Endothelial cell of umbilical vein (primary cell): ENCODE measurements at regions not wholly inside any gene's neighbourhood (a gene's known extent, or its start where the extent isn't known, plus 50 kb on each side); places are given as distances from the start of the nearest gene placed in this dataset.

Source experiments
- BruUV-seq: library from RNA; stranded (reverse); fragments of 400-500 nt; replicated peaks from 2 replicates; lab custom pipeline; 2021; lab: Mats Ljungman, UMichigan
- CTCF ChIA-PET: fragments of 300-600, 350-600 bp; sonication (Branson Sonifier 250); formaldehyde crosslinking; loops from one replicate; lab custom pipeline; 2021; ENCODE audit warnings: antibody characterized with exemption, inconsistent platforms; lab: Charles Lee
- POLR2A ChIA-PET: fragments of 300-600, 350-600 bp; sonication (Branson Sonifier 250); formaldehyde crosslinking; loops from one replicate; lab custom pipeline; 2021; ENCODE audit warnings: antibody characterized with exemption, inconsistent platforms; lab: Charles Lee
- DNase-seq: peaks from one replicate; pipeline ENCODE4 v3.0.0-alpha.2; 2011; ENCODE audit warnings: low read depth, low spot score
- FAIRE-seq: peaks from 2 replicates; lab custom pipeline; 2011; peaks lifted over from hg19 to GRCh38; lab: Jason Lieb, UNC
- H2AFZ ChIP-seq: 2 replicates; pipeline ENCODE4 v1.6.0; 2012; ENCODE audit warnings: low read depth, low read length, control low read depth, inconsistent platforms
- H3K27ac ChIP-seq: 2 replicates; pipeline ENCODE4 v1.5.1; 2011; ENCODE audit warnings: low read depth, mild to moderate bottlenecking, control low read depth, low read length, moderate library complexity; ENCODE audit not compliant: insufficient read depth
- H3K27me3 ChIP-seq, 2 experiments: 2 replicates each; pipeline versions ENCODE4 v1.6.0 to v1.6.1; 2011; ENCODE audit warnings: low read length in 2 of 2, mixed read lengths in 1 of 2; ENCODE audit not compliant: control insufficient read depth in 2 of 2, insufficient read depth in 2 of 2
- H3K36me3 ChIP-seq, 2 experiments: 2 replicates in 1 of 2; 3 replicates in 1 of 2; pipeline ENCODE4 v1.5.1; 2011; ENCODE audit warnings: low read length in 2 of 2, mild to moderate bottlenecking in 1 of 2, moderate library complexity in 1 of 2; ENCODE audit not compliant: control insufficient read depth in 2 of 2, insufficient read depth in 2 of 2; ENCODE audit errors: extremely low read depth in 1 of 2
- H3K4me1 ChIP-seq: 3 replicates; pipeline ENCODE4 v1.5.1; 2011; ENCODE audit warnings: mild to moderate bottlenecking, low read length; ENCODE audit not compliant: control insufficient read depth, insufficient read depth; ENCODE audit errors: extremely low read depth
- H3K4me2 ChIP-seq: 2 replicates; pipeline ENCODE4 v1.6.1; 2011; ENCODE audit warnings: low read length, control low read depth, mixed read lengths; ENCODE audit not compliant: insufficient read depth
- H3K4me3 ChIP-seq, 3 experiments: fragments of 200-600 bp in 1 of 3; sonication (generic), shearing (Covaris generic) in 1 of 3; replicated peaks in 1 of 3; 2 replicates each; pipeline ENCODE4 v1.5.1; 2011 to 2016; ENCODE audit warnings: control low read depth in 3 of 3, low read length in 3 of 3, mild to moderate bottlenecking in 2 of 3, inconsistent platforms in 1 of 3, low read depth in 1 of 3, moderate library complexity in 1 of 3; ENCODE audit not compliant: insufficient read depth in 1 of 3
- H3K79me2 ChIP-seq: 2 replicates; pipeline ENCODE4 v1.6.0; 2012; ENCODE audit warnings: low read length, inconsistent platforms; ENCODE audit not compliant: control insufficient read depth, insufficient read depth
- H3K9ac ChIP-seq: replicated peaks from 2 replicates; pipeline ENCODE3; 2011; ENCODE audit warnings: low read length, control low read depth; ENCODE audit not compliant: insufficient read depth; ENCODE audit errors: extremely low read depth
- H3K9me1 ChIP-seq: replicated peaks from 3 replicates; pipeline ENCODE4 v1.6.0; 2011; ENCODE audit warnings: mild to moderate bottlenecking, low read length; ENCODE audit not compliant: control insufficient read depth, insufficient read depth; ENCODE audit errors: extremely low read depth
- H3K9me3 ChIP-seq: replicated peaks from 2 replicates; pipeline ENCODE4 v1.5.1; 2012; ENCODE audit warnings: low read length, inconsistent platforms; ENCODE audit not compliant: control insufficient read depth, insufficient read depth
- H4K20me1 ChIP-seq: replicated peaks from 2 replicates; pipeline ENCODE3; 2011; ENCODE audit warnings: mild to moderate bottlenecking, low read length; ENCODE audit not compliant: control insufficient read depth, insufficient read depth; ENCODE audit errors: extremely low read depth
- EZH2 ChIP-seq: IDR thresholded peaks from 2 replicates; pipeline ENCODE4 v1.6.1; 2012; ENCODE audit warnings: borderline replicate concordance, low read depth, mild to moderate bottlenecking, moderate library complexity, low read length, inconsistent platforms; ENCODE audit not compliant: severe bottlenecking
- FOS ChIP-seq: IDR thresholded peaks from 2 replicates; pipeline ENCODE4 v1.6.1; 2011; ENCODE audit warnings: mild to moderate bottlenecking, low read length, moderate library complexity, borderline replicate concordance; ENCODE audit not compliant: insufficient read depth
- GATA2 ChIP-seq: IDR thresholded peaks from 2 replicates; pipeline ENCODE4 v1.7.0; 2011; ENCODE audit warnings: low read depth, mild to moderate bottlenecking, moderate library complexity, mixed read lengths, low read length; ENCODE audit not compliant: insufficient read length, insufficient read depth
- JUN ChIP-seq: IDR thresholded peaks from 2 replicates; pipeline ENCODE4 v1.6.1; 2011; ENCODE audit warnings: borderline replicate concordance, low read depth; ENCODE audit not compliant: insufficient read length, insufficient read depth
- MYC ChIP-seq: IDR thresholded peaks from one replicate; pipeline ENCODE4 v1.6.1; 2011; ENCODE audit warnings: mild to moderate bottlenecking, low read depth, low read length
- POLR2A ChIP-seq: IDR thresholded peaks from 2 replicates; pipeline ENCODE4 v1.6.1; 2012; ENCODE audit warnings: low read depth, mild to moderate bottlenecking, control low read depth, low read length
- POLR2AphosphoS5 ChIP-seq: IDR thresholded peaks from 2 replicates; pipeline ENCODE4 v1.6.1; 2012; ENCODE audit warnings: low read depth, mild to moderate bottlenecking, control low read depth, low read length, moderate library complexity; ENCODE audit not compliant: insufficient read depth
- dilution Hi-C: fragments of 300-500 bp; cut with MboI; formaldehyde crosslinking; loops from one replicate; pipeline ENCODE4 v1.15.0; 2019; ENCODE audit warnings: low sequenced_read_pairs; ENCODE audit not compliant: extremely low pct_ligation_motif_present
- intact Hi-C: fragments of 100-400 bp; cut with micrococcal nuclease; formaldehyde crosslinking; loops from one replicate; pipeline ENCODE4 v1.10.0; 2022
- TF ChIP-seq, protein P1 (sequence below): IDR thresholded peaks from 2 replicates; pipeline ENCODE4 v1.6.1; 2011; ENCODE audit not compliant: insufficient read depth, insufficient read length
- TF ChIP-seq, protein P2 (sequence below), 2 donors: IDR thresholded peaks; 1 replicate in 1 of 2; 2 replicates in 1 of 2; pipeline ENCODE4 v1.5.1; 2011; ENCODE audit warnings: low read length in 2 of 2, mild to moderate bottlenecking in 2 of 2, moderate library complexity in 2 of 2, control low read depth in 1 of 2, inconsistent platforms in 1 of 2, low read depth in 1 of 2; ENCODE audit not compliant: insufficient read depth in 1 of 2; ENCODE audit errors: extremely low read depth in 1 of 2

DNA sequence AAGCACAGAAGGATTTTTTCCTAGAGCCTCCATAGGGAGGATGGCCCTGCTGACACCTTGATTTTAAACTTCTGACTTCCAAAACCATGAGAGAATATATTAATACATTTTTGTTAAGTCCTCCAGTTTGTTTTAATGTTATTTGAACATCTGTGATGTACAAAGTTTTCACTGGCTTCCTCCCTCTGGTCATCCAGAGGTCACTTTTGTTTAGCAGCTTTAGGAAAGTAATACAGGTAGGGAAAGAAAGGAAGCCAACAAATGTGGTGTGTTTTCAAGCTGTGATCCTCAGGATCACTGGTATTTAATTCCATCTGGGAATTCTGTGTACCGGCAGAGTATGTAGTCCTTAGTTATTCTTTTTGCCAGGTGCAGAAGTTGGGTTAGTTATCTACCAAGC lies 488.8 kb upstream of the ATXN8OS start:
- ChIA-PET CTCF (no interaction called here), POLR2A (no interaction called here)
- DNase-seq (no peak), FAIRE-seq (no peak)
- Histone ChIP-seq H3K36me3 (no peaks in the 10 kb centered on the region), H3K9me1 (no peaks in the 10 kb centered on the region), H3K27ac (no peak overlapping the region), H3K4me3 (no peak overlapping the region), H3K9me3 (peaks cover 3% of the 10 kb centered on the region), H3K27me3 (no peaks in the 10 kb centered on the region), H3K4me1 (no peaks in the 10 kb centered on the region), H4K20me1 (no peaks in the 10 kb centered on the region), H3K9ac (no peak overlapping the region), H2AFZ (no peak overlapping the region), H3K4me2 (no peak overlapping the region), H3K79me2 (no peaks in the 10 kb centered on the region)
- BruUV-seq: no TSS peak
- intact Hi-C loops: no loop called here
- no peak for TF ChIP-seq POLR2AphosphoS5
- dilution Hi-C loops: no loop called here

DNA sequence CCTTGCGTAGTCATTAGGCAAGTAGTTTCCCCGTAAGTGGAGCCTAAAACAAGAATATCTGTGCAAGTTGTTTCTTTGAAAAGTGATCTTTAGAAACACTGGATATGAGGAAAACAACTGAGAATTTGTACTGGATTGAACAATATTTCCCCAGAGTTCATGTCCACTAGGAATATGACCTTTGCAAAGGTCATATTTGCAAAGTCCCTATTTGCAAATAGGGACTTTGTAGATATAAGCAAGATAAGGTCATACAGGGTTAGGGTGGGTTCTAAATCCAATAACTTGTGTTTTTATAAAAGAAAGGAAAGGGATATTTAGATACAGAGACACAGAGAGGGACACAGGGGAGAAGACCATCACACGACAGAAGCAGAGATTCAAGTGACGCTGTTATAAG lies 489.2 kb upstream of the ATXN8OS start:
- no peak for TF ChIP-seq JUN
- TF ChIP-seq POLR2AphosphoS5: no peak
- no peak for TF ChIP-seq MYC
- TF ChIP-seq EZH2: no peak
- no peak for TF ChIP-seq POLR2A
- no peak for TF ChIP-seq FOS
- TF ChIP-seq, protein P1, sequence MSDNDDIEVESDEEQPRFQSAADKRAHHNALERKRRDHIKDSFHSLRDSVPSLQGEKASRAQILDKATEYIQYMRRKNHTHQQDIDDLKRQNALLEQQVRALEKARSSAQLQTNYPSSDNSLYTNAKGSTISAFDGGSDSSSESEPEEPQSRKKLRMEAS: no peak
- TF ChIP-seq, protein P2, sequence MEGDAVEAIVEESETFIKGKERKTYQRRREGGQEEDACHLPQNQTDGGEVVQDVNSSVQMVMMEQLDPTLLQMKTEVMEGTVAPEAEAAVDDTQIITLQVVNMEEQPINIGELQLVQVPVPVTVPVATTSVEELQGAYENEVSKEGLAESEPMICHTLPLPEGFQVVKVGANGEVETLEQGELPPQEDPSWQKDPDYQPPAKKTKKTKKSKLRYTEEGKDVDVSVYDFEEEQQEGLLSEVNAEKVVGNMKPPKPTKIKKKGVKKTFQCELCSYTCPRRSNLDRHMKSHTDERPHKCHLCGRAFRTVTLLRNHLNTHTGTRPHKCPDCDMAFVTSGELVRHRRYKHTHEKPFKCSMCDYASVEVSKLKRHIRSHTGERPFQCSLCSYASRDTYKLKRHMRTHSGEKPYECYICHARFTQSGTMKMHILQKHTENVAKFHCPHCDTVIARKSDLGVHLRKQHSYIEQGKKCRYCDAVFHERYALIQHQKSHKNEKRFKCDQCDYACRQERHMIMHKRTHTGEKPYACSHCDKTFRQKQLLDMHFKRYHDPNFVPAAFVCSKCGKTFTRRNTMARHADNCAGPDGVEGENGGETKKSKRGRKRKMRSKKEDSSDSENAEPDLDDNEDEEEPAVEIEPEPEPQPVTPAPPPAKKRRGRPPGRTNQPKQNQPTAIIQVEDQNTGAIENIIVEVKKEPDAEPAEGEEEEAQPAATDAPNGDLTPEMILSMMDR (IDR thresholded peaks at IDR 0.05; ENCODE audit: extremely low read depth in 1 of 2, insufficient read depth in 1 of 2, low read depth in 1 of 2, low read length in 2 of 2): no peak
- no peak for TF ChIP-seq GATA2
- Histone ChIP-seq H4K20me1 (no peaks in the 10 kb centered on the region), H3K36me3 (no peaks in the 10 kb centered on the region), H3K4me3 (no peak overlapping the region), H3K27ac (no peak overlapping the region), H3K4me2 (no peak overlapping the region), H3K9me3 (peaks cover 3% of the 10 kb centered on the region), H3K27me3 (no peaks in the 10 kb centered on the region), H2AFZ (no peak overlapping the region), H3K79me2 (no peaks in the 10 kb centered on the region), H3K9ac (no peak overlapping the region), H3K4me1 (no peaks in the 10 kb centered on the region), H3K9me1 (no peaks in the 10 kb centered on the region)
- DNase-seq (no peak), FAIRE-seq (no peak)
- POLR2A ChIA-PET: no interaction called here
- dilution Hi-C loops (no loop called here), intact Hi-C loops (no loop called here)
- CTCF ChIA-PET: no interaction called here
- BruUV-seq: no TSS peak
